GM19372 (cell line): ENCODE measurements at regions not wholly inside any gene's neighbourhood (a gene's known extent, or its start where the extent isn't known, plus 50 kb on each side); places are given as distances from the start of the nearest gene placed in this dataset.
"Not testable (repeated sequence)": the region's sequence is repeated elsewhere in the genome, so short reads cannot be mapped to it uniquely, and the experiment has no call there.

Experiments used
- ATAC-seq: cut with Tn5 transposase; IDR thresholded peaks from one replicate; pipeline ENCODE4 v1.9.1; 2021; ENCODE audit warnings: mild to moderate bottlenecking, low read depth, moderate library complexity; ENCODE audit not compliant: unreplicated experiment

- ATAC-seq = no peak
These were observed 149.3 kb downstream of the TGFB2 start for GRCh38 chr1:218494449-218494852.

DNA sequence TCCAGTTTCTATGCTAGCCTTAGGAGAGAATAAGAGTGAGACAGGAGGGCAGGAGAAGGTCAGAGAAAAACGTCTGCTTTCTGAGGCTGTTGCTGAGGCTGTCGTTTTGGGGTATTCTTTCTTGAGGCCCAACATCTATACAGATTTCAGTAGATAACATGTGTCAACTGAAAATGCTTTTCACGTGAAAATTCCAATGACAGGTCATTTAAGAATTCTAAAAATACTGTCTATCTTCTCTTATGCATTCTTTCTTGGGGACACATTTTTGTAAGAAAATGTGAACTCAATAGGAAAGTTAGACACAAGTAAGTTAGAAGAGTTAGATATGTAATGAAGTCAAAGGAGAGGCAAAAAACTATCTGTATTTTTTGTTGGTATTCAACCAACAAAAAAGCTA lies 150.8 kb downstream of the TGFB2 start:
- ATAC-seq = no peak

DNA sequence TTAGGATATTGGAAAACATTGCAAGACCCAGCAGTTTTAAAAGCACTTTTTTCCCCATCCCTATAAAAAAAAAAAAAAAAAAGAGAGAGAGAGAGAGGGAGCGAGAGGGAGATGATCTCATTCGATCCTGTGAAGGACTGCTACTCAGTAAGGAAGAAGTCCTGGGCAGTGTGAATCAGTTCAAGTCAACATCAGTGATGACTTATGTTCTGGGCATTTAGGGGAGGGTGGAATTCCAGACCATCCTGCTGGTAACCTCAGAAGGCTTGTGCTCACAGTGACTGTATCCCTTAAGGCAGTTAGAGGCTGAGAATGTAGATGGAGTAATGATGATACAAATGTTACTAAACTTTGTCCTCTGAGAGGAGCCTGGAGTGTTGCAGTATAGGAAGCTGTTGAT lies 151.4 kb downstream of the TGFB2 start:
- ATAC-seq = no peak

DNA sequence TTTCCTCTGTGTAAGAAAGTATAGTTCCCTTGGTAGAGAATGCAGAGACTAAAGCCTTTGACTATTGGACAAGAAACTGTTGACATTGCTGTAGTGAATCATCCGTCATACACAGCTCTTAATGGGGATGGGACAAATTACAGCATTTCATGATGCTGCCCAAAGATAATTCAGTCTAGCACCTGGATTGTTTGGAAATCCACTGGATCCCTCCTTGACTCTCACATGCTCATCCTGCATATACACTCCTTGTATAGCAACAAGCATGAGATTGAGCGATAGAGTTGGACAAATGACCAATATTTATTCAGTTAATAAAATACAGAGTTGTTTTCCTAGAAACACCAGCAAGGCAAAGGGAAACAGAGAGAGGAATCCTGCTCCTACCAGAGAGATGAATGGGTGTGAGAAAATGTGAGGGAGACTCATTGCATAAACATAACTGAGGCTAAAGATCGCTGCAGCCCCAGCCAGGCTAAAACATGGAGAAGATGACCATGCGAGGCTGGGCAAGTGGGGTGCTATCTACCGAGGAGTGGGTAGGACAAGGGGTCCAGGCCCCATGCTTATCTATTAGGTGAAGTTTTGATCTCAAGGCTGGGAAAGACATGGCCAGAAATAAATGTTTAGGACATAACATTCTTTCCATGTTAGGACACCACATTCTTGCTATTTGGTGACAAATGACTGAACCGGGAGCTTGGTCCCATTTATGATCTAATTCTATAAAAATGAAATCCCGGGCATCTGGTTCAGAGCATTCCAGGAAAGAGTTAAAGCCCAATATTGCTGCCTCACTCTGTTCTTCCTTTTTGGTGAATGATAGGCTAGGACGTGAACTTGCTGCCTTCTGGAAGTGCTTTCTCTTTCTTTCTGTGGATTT lies 153.2 kb downstream of the TGFB2 start:
- ATAC-seq = no peak

GRCh38 chr1:218499011-218499691 lies 154.0 kb downstream of the TGFB2 start:
- no peak for ATAC-seq

DNA sequence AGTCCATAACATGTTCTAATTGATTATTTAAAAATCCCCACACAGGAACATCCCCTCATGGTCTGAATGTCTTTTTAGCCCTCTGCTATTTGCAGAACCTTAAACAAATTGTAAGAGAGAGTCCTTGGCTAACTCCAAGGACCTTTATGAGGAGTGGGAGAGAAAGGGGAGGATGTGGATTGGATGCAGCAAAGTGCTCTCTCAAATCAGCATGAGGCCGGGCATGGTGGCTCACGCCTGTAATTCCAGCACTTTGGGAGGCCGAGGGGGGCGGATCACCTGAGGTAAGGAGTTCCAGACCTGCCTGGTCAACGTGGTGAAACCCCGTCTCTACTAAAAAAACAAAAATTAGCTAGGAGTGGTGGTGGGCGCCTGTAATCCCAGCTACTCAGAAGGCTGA lies 154.8 kb downstream of the TGFB2 start:
- no peak for ATAC-seq

- no peak for ATAC-seq
These were observed 156.0 kb downstream of the TGFB2 start for GRCh38 chr1:218501161-218501560.

DNA sequence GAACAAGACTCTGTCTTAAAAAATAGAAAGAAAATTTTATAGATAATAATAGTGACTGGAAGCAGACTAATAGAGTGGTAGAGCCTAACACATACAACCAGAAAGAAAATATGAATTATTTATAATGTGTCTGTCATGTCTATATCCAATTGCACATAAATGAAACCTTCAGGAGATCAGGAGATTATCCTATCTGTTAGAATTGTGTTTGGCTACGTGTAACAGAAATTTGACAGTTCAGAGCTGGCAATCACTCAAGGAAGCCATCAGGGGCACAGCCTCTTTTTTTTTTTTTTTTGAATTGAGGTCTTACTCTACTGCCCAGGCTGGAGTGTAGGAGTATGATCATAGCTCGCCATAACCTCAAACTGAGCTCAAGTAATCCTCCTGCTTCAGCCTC lies 157.2 kb downstream of the TGFB2 start:
- ATAC-seq = no peak

DNA sequence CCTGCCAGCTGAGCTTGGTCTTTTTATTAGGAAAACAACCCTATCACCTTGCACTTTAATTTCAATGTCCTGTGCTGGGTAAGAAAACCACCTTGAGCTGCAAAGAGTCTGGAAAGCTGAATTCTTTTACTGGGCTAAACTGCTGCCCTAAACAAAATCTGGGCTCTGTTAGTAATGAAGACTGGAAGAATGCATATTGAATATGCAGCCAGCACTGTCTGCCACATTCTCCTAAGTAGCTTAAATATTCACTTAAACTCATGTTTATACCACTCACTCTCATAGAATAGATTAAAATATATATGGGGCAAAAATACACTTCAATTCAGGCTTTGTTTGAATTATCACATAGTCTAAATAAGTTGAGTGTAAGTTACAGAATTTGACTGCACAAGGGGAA lies 158.0 kb downstream of the TGFB2 start:
- ATAC-seq = no peak

DNA sequence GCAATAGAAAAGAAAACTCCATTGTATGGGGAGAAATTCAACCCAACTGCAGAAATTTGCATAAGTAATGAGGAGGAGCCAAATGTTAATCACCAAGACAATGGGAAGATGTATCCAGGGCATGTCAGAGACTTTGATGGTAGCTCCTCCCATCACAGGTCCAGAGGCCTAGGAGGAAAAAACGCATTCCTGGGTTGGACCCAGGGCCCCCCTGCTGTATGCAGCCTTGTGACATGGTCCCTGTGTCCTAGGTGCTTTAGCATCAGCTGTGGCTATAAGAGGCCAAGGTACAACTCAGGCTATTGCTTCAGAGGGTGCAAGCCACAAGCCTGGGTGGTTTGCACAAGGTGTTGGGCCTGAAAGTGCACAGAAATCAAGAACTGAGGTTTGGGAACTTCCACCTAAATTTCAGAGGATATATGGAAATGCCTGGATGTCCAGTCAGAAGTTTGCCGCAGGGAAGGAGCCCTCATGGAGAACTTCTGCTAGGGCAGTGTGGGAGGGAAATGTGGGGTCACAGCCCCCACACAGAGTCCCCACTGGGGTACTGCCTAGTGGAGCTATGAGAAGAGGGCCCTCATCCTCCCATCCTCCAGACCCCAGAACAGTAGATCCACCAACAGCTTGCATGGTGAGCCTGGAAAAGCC lies 162.3 kb downstream of the TGFB2 start:
- no peak for ATAC-seq

- peak; percentile 79 for ATAC-seq
These were observed 165.1 kb downstream of the TGFB2 start for GRCh38 chr1:218510153-218510772.

- ATAC-seq = no peak
These were observed 168.2 kb downstream of the TGFB2 start for GRCh38 chr1:218513328-218513727.

DNA sequence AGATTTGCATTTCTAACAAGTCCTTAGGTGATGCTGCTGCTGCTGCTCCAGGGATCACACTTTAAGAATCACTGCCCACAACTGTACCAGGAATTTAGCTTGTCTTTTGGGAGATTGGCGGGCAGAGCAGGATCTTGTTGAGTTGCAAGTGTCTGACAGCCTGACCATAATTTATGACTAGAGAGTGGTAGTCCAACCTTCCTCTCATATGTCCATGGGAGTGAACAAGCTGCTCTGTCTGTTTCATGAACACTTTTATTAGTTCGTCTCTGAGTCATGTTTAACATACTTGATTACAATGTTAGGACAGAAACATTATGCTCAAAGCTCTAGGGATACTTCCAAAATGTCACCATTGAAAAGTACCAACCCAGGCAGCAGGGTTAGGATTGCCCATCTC lies 169.6 kb downstream of the TGFB2 start:
- no peak for ATAC-seq

- no peak for ATAC-seq
These were observed 171.4 kb downstream of the TGFB2 start for GRCh38 chr1:218516526-218516925.

- no peak for ATAC-seq
These were observed 172.3 kb downstream of the TGFB2 start for GRCh38 chr1:218517459-218517858.

DNA sequence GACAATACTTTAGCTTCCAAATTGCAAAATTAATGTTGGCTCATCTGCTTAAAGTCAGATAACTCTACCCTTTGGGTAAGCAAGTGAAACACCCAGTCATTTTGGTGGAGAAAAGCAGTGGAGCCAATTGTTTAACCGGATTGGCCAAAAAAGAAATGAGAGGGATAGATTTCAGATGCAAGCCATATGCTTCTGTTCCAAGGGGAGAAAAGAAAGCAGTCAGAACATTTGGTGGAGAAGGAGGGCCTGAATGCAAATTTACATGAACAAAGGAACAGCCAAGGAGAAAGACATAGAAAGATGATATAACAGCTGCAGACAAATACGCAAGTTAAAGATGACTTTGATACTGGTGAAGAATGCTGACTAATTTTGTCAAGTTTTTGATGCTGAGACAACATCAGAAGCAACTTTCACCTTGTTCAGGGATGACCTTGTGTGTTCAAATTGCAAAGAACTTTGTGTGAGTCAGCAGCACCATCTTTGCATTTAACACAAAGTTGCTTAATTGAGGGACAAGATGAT lies 173.1 kb downstream of the TGFB2 start:
- ATAC-seq = no peak

- not testable (repeated sequence) for ATAC-seq
These were observed 175.5 kb downstream of the TGFB2 start for GRCh38 chr1:218520646-218521045.

- ATAC-seq = no peak
These were observed 176.5 kb downstream of the TGFB2 start for GRCh38 chr1:218521414-218522169.

DNA sequence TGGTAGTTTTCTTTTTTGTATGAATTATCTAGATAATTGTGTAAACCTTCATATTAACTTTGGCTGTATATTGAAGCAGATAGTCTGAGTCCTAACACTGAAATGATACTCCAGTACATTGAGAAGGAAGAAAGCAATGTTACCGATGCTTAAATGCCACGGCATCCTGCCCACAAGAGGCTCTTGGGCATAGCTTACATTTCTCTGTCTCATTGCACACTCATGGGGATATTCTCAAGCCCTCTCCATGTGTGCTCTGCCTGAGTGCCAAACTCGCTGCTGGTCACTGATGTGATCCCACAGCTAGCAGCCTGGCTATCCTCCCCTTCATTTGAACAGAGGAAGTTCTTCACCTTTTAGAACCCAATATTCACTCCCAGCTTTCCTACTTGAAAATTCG lies 179.4 kb downstream of the TGFB2 start:
- ATAC-seq = no peak

DNA sequence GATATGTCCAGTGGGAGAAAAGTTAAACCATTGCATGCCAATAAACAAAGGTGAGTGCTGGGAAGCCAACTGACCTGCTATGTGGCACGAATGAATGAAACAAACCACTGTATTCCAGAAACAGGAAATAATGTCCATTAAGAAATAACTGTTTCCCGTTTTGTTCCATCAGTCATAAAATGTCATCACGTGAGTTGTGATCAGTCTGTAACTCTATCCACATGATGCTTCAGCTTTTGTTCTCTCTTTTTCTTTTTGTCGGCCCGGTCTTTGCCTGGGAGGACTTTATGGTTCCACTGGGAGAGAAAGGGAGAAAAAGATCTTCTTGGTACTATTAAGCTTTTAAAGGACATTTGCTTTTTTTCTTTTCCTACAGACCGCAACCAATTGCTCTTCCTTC lies 179.9 kb downstream of the TGFB2 start:
- ATAC-seq = no peak
